GM18868 (cell line): ENCODE measurements at regions not wholly inside any gene's neighbourhood (a gene's known extent, or its start where the extent isn't known, plus 50 kb on each side); places are given as distances from the start of the nearest gene placed in this dataset.

Experiments
- ATAC-seq: cut with Tn5 transposase; IDR thresholded peaks from one replicate; pipeline ENCODE4 v1.9.1; 2021; ENCODE audit warnings: mild to moderate bottlenecking, moderate library complexity; ENCODE audit not compliant: unreplicated experiment

DNA sequence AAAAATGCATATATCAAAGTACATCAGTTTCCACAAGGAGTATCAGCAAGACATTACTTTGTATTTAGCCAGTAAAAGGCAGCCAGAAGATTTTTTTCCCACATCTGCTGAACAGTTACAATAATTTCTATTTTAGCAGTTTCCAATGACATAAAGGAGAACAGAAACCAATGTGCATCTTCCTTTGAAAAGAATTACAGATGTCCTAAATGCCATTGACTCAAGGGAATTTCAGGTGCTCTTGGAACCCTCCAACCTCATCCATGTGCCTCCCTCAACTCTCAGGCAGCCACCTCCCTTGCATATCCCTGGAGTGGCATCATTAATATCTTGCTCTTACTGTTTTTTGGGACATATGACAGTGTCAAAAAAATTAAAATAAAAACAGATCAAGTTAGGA is 62.2 kb upstream of the ST8SIA1 start:
- peak; percentile 33 for ATAC-seq

DNA sequence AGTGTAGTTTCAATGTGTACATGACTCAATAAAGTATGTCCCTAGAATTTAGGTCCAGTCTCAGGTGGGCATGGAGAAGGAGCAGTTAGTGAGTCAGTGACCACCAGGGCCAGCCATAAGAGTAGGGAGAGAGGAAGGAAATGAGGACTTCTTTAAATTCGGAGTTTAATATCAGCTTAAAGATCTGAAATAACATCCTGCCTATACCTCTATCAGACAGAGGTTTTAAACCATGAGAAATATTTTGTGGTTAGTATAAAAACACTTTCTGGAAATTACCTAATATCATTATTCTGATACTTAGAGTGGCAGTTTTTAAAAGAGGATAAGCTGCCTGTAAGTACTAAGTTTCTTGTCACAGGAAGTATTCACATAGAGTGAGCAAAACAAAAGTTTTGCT is 61.7 kb upstream of the ST8SIA1 start:
- peak; percentile 72 for ATAC-seq

DNA sequence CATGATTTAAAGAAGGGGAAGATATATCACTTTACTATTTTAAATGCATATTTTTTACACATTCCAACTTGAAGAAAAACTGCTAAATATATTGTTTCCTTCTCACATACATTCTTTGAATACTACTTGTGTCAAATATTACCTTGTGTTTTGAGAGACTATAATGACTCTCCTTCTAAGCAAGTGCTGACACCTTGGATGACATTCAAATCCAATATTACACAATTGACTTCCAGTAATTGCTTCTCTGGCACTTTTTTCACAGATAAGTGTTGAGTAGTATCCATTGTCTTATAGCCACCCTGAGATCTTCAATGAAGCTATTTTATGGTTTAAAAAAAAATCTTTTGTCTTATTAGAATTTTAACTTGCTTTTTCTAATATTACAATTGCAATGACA is 61.2 kb upstream of the ST8SIA1 start:
- ATAC-seq, result no peak
